ENCODE measurements at regions not wholly inside any gene's neighbourhood (a gene's known extent, or its start where the extent isn't known, plus 50 kb on each side); places are given as distances from the start of the nearest gene placed in this dataset.

GRCh38 chrX:131219271-131219670, 69.8 kb downstream of the IGSF1 start:
- Histone ChIP-seq H3K27ac (no peak overlapping the region), H3K4me2 (no peak overlapping the region), H3K9me3 (no peaks in the 10 kb centered on the region), H3K4me3 (no peak overlapping the region), H3K4me1 (no peaks in the 10 kb centered on the region)
- no peak for FAIRE-seq
- POLR2A ChIA-PET = no interaction called here
- CTCF ChIA-PET = no interaction called here
- TF ChIP-seq ZC3H11A (IDR thresholded peaks at IDR 0.05) = no peak
- no peak for TF ChIP-seq NR3C1 (IDR thresholded peaks at IDR 0.05)
- no peak for TF ChIP-seq MAX (IDR thresholded peaks at IDR 0.05)
- no peak for TF ChIP-seq MYC (IDR thresholded peaks at IDR 0.05; ENCODE audit: borderline replicate concordance, low read length)
- no peak for TF ChIP-seq ZSCAN20 (CRISPR knock-in tag; IDR thresholded peaks at IDR 0.05)
- TF ChIP-seq SMC3 (IDR thresholded peaks at IDR 0.05) = no peak
- no peak for TF ChIP-seq CTCF (IDR thresholded peaks at IDR 0.05)
- TF ChIP-seq BHLHE40 (IDR thresholded peaks at IDR 0.05; ENCODE audit: low read depth, low read length) = no peak
- TF ChIP-seq JUN (IDR thresholded peaks at IDR 0.05) = no peak
- TF ChIP-seq REST (IDR thresholded peaks at IDR 0.05) = no peak
- TF ChIP-seq JUNB (IDR thresholded peaks at IDR 0.05) = no peak
- TF ChIP-seq ELK1 (IDR thresholded peaks at IDR 0.05; ENCODE audit: low read depth, low read length) = no peak
- TF ChIP-seq CHD4 (IDR thresholded peaks at IDR 0.05; ENCODE audit: borderline replicate concordance) = no peak
- TF ChIP-seq FOSB (CRISPR knock-in tag; IDR thresholded peaks at IDR 0.05) = no peak
- TF ChIP-seq HDAC2 (IDR thresholded peaks at IDR 0.05) = no peak
- no peak for DNase-seq (ENCODE audit: low read depth in 1 of 2, low spot score in 1 of 2)
- ATAC-seq = no peak
- WGBS (ENCODE audit: missing lambda C conversion rate) = 5% methylated on average over 1 of the region's 1 CpG

GRCh38 chrX:131217989-131218388, 71.1 kb downstream of the IGSF1 start:
- FAIRE-seq (peak; percentile 23), ATAC-seq (no peak), DNase-seq (ENCODE audit: low read depth in 1 of 2, low spot score in 1 of 2) (no peak)
- 56% methylated on average over 5 of the region's 5 CpGs for WGBS (ENCODE audit: missing lambda C conversion rate)
- no peak overlapping the region for H3K4me2 ChIP-seq
- ChIA-PET POLR2A (no interaction called here), CTCF (no interaction called here)
- no peaks in the 10 kb centered on the region for H3K9me3 ChIP-seq
- no peaks in the 10 kb centered on the region for H3K4me1 ChIP-seq
- no peak overlapping the region for H3K4me3 ChIP-seq
- H3K27ac ChIP-seq = no peak overlapping the region
- no peak for TF ChIP-seq NPAS2 (CRISPR knock-in tag; IDR thresholded peaks at IDR 0.05; ENCODE audit: borderline replicate concordance)
- no peak for TF ChIP-seq POLR2AphosphoS2 (conservative IDR thresholded peaks at IDR 0.05; ENCODE audit: low read length)
- TF ChIP-seq JUN (IDR thresholded peaks at IDR 0.05) = no peak
- no peak for TF ChIP-seq EHMT2 (IDR thresholded peaks at IDR 0.05; ENCODE audit: low read depth)
- TF ChIP-seq ELK1 (IDR thresholded peaks at IDR 0.05; ENCODE audit: low read depth, low read length) = no peak
- TF ChIP-seq ZNF302 (CRISPR knock-in tag; IDR thresholded peaks at IDR 0.05) = no peak
- TF ChIP-seq CHD4 (IDR thresholded peaks at IDR 0.05; ENCODE audit: borderline replicate concordance) = no peak
- TF ChIP-seq E2F6 (IDR thresholded peaks at IDR 0.05; ENCODE audit: borderline replicate concordance, low read depth) = no peak
- TF ChIP-seq SMC3 (IDR thresholded peaks at IDR 0.05) = no peak
- TF ChIP-seq USF2 (IDR thresholded peaks at IDR 0.05) = no peak
- no peak for TF ChIP-seq PBX3 (IDR thresholded peaks at IDR 0.05)
- no peak for TF ChIP-seq MAX (IDR thresholded peaks at IDR 0.05)
- TF ChIP-seq HOXB5 (CRISPR knock-in tag; IDR thresholded peaks at IDR 0.05) = no peak
- TF ChIP-seq ESRRA (IDR thresholded peaks at IDR 0.05; ENCODE audit: borderline replicate concordance, low read length) = no peak
- no peak for TF ChIP-seq CTCF (IDR thresholded peaks at IDR 0.05)

Data from A549 (cell line).